Activated naive CD4-positive, alpha-beta T cell (primary cell): ENCODE measurements at regions not wholly inside any gene's neighbourhood (a gene's known extent, or its start where the extent isn't known, plus 50 kb on each side); places are given as distances from the start of the nearest gene placed in this dataset.

Experiments
- DNase-seq, 4 experiments: peaks; one replicate each; lab custom pipeline; 2025; lab: John Stamatoyannopoulos, UW

DNA sequence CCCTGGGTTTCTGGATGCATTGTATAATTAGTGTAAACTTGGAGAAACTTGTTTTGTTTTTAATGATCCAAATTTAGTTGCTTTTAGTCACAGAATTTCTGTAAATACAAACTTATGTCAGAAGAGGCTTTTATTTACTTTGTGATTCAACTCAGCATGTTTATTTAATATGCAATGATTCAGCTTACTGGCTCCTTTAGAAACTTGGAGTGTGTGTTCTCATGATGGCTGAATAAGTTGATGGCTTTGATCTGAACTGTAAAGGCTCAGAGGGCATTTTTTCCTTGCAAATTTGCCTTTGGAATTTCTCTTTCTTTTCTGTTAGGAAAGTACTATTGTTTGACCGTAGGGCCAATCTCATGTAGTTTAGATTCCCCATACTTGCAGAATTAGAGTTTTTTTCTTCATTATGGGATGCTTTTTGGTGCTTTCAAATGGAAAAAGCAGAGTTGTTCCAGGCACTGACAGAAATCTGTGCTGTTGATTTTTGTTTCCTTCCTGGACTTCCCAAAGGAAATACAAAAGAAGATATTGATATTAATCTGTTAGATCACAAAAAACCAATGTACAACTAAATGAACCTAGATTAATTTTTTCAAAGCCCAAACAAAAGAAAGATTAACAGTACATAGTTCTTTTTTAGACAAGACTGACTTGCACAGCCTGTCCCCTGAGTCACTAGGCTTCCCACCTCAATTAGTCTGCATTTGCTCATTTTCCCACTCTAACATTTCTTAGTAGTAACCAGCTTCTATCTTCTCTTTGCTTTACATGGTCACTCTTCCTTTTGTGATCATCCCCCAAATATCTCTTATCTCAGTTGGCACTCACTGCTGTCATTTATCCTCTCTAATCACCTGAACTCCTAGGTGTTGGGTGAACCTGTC, 96.8 kb upstream of the AGR3 start:
- no peak for DNase-seq

DNA sequence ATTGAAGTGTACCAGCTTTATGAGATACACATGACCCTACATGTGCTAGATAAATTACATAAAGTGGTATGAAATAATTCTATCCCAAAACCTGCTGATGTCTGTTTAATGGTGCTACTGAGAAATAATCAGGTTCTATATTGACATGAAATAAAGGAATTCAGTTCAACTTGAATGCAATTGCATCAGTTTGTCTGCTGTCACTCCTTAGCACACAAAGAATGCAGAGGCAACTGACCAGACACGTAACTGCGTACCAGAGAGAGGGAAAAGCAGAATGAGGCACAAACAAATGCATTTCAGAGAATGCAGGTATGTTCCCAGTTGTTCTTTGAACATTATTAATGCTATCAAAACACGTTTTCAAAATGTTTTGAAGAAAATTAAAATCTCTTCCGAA, 98.8 kb upstream of the AGR3 start:
- DNase-seq = no peak

DNA sequence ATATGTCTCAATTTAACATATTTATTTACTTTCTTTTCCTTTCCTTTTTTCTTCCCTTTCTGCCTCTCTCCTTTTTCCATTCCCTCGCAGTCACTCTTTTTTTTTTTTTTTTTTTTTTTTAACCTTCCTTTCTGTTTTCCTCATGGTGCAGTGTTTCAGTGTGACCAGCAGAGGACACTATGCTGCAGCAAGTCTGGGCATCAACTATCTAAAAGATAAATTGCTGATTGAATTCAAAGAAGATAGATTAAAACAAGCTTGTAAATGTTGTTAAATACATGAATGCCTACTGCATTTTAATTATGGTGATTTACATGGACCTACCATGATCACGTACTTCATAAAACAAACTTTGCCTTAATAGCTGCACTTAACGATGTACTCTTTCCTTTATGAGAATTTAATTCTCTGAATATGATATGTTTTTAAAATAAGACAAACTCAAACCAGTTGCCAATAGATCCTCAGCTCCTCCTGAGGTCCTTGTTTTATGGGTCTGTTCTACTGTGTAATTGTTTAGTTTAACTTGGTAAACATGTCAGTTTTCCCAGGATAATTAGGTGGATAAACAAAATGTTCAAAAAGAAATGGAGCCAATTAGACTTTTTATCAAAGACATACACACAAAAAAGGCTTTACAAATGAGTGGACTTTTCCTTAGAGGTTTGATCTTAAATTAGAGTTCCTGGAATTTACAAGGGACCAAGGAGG, 101.0 kb upstream of the AGR3 start:
- no peak for DNase-seq

DNA sequence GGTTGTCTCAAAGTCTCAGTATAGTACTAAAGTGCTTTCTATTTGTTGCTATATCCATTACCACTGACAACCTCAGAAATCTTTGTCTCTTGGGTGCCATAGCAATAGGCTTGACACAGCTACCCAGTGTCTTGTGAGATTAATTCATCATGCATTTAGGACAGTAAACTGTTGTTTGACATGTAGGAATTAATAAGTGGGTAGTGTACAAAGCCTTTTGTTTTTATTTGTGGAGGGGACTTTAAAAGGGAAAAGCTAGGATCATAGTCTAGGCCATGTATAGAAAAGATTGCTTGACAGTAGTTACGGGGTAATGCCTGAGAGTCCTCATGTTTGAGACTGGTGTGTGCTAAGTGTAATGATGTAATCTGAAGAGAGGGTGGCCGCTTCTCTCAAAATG, 102.6 kb upstream of the AGR3 start:
- no peak for DNase-seq

DNA sequence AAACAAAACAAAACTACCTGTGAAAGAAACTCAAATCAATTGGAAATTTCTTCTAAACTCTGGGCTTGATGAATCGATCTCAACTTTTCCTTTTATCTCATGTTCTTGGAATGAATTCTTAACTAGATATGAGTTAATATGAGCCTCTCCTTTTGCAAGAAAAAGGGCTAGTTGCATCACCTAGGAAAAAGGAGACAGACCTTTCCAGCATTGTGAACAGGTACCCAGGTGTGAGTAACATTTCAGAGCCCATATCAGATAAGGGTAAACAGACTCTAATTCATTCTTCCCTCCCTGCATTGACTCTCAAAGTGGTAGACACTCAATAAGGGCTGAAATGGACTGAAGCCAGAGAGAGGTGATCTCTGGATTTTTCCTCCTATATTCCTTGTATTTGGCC, 103.8 kb upstream of the AGR3 start:
- DNase-seq = no peak

DNA sequence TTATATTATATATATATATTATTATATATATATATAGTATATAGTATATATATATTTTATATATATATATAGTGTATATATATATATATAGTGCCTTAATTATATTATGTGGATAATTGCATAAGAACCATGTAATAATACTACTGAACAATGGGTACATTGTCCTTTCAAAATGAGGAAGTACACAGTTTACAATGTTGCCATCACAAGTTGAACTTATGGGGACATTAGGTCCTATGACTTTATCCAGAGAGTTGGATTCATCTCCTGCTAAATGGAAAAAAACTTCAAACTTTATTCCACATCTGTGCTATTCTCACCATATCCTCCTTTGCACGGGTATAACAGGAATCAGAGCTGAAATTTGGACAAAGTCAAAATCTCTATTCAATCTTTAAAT, 105.0 kb upstream of the AGR3 start:
- DNase-seq = no peak

DNA sequence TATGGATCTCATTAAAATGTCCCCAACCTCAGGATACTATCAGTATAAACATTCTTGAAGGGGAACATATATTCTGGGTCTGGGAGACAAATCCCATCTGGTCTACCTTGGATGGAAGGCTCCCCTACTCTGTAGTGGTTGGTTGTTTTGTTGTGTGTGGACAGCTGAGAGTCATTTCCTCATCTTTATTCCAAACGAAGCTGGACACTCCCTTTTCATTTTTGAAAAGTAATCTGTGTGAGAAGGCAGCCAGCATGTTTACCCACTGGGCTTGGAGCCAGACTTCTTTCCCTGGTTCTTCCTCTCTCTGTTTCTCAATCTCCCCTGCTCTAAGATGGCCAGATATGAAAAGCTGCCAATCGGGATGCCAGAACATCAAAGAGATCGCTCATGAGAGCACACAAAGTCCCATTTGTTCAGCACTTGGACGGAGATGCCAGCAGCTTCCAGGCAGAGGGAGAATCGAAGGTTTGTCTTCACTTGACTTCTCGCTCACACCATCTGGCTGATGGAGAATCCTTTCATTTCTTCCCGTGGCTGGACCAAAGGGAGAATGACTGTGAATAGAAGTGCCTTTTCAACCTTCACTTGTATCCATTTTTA, 108.1 kb upstream of the AGR3 start:
- DNase-seq = no peak

DNA sequence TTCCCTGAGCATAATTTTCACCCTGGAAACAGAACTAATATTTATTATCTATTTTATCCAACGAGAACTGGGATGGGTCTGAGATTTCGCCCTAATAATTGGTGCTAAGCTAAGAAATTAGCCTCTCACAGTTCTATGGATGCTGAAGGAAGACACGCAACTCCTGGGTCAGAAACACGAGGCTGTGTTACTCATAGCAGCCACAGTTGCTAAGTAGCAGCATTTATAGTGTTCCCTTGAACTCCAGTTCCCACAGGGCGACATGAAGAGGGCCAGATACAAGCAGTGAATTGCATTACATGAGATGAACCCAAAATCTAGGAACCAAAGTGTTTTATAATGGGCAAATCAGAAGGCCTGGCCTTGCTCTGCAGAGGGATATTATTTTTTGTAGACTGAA, 109.8 kb upstream of the AGR3 start:
- no peak for DNase-seq

DNA sequence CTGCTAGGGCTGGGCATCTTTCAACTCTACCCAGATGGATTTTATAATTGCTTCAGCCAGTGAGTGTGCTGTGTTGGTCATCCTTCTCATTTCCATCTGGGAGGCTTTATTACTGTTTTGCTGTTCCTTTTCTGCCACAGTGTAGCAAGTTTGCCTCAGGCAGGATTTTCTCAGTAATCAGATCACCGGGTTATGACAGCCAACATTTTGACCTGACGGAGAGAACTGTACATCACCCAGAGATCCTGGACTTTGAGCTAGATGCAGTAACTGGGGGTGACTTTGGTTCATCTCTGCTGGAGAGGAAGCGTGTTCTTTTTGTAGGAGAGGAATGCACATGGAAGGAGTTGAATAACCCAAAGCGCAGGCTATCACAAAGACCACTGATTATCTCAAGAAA, 111.8 kb upstream of the AGR3 start:
- no peak for DNase-seq

DNA sequence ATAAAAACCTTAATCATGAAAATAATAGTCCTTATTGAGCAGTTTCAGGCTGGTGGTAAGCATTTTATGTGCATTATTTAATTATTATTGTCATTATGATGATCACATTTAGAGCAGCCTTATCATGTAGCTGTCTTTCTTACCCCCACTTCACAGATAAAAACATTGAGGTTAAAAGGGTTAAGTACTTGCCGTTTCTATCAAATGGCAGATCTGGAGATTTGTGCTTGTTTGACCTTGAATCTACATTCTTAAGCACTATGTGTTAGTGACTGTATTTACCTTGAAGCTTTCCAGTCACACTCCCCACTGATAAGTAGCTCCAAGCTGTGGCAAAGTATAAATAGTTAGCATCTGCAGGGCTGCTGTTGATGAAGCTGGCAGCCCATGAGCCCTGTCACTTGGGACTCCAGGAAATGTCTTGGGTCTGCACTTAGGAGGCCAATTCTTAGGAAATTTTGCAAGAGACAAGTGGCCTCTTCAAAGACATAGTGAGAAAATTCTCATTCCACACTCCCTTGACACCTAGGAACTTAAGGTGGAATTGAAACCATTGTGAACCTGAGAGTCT, 116.8 kb upstream of the AGR3 start:
- no peak for DNase-seq

DNA sequence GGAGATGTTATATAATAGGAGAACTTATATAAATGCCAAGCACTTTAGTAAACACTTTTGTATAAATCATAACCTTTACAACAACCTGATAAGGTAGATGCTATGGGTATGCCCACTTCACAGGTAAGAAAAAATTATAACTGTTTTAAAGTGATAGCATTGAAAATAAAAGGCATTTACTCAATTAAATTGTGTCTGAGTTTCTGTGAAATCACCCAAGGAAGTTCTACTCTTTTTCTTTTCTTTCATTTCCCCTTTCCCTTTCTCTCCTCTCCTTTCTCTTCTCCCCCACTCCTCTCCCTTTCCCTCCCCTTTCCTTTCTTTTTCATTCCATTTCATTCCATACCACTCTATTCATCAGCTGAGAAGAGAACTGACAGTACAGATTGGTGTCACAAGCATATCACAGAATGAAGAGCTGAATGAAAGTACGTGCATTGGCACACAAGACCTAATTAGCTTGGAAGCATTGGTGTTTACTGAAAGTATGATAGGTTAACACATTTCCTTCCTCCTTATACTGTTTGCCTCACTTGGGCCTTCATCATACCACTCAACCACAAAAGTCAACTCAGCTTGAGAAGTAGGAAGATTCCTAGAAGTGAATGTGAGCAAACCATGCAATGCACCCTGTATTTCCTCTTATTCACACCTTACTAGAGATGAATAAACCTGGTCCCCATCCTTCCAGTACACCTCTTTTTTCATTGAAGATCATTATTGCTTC, 117.9 kb upstream of the AGR3 start:
- DNase-seq = no peak

DNA sequence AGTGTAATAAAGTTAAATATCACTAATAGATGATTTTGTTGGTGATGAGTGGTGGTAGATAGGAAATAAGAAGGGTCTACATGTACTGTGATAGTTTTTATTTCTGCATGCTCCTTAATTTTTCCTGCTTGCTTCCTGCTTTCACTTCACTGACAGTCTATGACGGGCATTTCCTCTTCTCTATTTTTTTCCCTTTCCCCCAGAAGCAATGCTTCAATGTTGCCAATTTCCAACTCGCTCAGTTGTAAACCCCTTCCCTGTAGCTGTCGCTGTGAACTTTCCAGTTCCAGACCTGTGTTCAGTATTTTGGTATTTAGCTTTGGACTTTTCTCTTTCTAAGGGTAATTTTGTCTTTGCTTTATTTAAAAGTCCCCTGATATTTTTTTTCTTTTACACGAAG, 123.5 kb upstream of the AGR3 start:
- no peak for DNase-seq

DNA sequence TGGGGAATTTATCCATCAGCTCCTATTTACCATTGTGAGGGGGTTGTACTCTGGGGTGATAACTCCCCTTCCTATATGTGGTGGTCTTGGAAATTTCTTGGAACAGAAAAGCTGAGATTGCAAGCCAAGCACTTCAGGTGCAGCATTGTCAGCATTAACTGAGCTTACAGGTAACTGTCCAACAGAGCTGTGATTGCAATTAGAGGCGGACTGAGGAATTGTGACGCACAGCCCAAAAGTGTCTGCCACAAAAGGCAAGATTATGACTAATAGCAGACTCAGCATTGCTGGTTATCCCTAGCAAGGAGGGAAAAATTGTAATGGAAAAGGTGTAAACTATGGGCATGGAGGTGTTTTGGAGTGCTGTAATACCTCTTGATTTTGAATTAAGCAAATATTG, 126.1 kb upstream of the AGR3 start:
- no peak for DNase-seq

DNA sequence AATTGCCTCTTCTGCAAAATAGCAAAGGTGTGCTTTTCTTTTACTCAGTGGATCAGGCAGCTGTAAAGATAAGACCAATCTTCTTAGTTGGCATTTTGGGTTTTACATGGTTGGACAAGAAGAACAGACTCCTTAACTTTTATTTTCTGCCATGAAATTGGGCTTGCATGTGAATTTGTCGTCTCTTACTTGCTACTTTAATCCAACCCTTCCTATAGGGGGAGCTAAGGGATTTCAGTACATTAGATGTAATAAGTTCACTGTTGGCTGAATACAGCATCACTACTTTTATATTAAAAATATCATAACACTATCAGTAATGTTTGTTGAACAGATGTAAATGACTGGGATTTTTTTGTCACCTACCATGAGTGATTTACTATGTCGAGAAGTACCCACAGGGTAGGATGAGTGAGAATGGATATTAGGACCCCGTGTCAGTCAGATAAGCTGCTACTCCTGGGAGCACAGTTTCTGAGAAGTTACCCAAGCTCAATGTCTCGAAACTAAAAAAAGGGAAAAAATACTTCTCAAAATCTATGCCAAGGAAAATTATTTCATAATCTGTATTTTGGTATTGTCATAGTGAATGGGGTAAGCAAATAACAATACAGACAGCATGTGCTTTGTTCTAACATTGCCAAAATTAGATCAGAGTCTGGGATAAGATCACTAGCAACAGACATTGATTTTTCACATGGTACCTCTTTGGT, 127.4 kb upstream of the AGR3 start:
- DNase-seq = no peak

DNA sequence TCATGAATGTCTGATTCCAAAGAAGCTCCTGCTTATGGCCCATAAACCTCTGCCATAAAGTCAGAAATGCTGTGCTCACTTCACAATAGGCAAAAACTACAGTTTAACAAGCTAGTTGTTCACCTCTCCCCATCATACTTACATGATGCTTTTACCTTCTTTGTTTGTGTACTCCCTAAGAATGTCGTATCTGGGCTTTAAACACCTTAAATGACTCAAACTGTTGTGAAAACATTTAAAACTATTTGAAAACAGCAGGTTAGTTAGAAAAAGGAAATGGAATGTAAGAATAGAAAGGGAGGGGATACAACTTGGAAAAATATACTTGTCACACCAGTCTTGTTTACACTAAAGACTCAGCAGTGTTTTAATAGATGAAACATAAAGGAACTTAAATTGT, 128.2 kb upstream of the AGR3 start:
- DNase-seq = no peak

DNA sequence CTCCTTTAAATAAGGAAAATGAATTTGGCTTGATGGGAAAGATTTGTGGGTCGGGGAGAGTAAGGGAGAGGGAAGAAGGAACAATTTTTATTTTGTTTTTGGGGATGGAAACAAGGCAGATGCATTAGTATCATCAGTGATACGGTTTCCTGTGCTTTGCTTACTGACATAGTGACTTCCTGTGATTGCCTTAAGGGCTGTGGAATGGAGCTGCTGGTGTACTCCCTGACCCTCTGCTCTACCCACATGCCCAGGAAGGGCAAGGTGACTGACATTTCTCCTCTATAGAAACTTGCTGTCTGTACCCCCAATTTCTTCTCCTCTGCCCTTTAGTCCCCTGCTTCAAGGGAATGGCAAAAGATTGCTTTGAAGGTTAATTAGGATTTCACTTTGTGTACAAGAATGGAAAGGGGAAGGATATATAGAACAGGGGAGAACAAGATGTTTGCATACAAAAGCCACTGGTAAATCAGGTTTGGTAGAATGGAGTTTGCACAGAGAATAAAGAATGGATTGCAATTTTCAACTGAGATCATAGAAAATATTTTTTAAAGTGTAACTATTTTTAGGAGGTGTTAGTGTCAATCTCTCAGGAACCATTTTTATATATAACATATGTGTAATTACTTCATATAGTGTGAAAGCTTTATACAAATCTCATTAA, 129.0 kb upstream of the AGR3 start:
- DNase-seq = no peak

DNA sequence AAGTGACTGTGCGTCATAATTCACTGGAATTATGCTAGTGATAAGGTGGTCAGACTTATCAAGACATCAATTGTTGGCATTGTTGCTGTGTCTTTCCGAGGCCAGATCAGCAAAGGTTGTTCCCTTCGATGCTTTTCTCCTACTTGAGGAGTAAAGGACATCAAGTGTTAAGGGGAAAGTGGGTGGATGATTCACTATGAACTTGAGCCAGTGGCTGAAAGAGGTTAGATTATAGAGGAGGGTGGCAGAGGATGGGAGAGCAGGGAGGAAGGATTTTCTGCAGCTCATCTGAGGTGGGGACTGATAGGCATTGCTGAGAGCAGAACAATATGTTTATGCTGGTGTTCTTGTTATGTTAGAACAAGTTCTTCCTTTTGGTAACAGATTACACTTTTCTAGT, 131.4 kb upstream of the AGR3 start:
- DNase-seq = no peak

DNA sequence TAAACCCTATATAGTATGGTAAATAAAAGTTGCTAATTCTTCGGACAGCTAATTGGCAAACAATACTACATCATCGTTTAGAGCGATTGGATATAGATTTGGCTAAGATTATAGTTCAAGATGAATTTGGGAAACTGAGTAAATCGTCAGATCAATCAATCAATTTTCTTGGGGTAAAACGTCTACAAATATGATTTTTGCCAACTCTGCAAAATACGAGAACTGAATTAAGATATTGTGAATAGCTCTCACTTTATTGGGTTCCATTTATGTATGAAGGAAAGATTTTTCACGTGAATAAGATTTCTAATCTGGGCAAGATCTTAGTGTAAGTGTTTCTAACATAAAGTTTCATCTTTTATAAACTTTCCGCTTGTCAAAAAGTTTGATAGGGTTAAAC, 132.9 kb upstream of the AGR3 start:
- DNase-seq = no peak

DNA sequence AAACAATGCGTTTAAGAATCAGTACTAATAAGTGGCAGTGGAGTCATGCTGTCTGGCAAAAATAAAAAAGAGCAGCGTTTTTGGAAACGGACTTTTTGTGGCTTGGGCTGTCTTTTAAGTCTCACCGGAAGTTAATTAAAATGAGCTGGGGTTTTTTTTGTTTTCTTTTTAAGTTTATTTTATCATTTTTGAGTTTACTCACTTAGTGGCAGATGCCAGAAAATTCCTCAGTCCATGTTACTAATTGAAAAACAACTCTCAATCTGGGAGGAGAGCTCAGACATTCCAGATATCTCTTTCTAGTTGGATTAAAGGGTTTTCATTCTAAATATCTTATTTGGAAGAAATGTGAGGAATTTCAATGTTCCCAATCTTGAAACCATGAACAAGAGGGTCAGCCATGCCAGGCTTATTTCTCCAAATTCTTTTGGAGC, 133.8 kb upstream of the AGR3 start:
- DNase-seq = no peak

DNA sequence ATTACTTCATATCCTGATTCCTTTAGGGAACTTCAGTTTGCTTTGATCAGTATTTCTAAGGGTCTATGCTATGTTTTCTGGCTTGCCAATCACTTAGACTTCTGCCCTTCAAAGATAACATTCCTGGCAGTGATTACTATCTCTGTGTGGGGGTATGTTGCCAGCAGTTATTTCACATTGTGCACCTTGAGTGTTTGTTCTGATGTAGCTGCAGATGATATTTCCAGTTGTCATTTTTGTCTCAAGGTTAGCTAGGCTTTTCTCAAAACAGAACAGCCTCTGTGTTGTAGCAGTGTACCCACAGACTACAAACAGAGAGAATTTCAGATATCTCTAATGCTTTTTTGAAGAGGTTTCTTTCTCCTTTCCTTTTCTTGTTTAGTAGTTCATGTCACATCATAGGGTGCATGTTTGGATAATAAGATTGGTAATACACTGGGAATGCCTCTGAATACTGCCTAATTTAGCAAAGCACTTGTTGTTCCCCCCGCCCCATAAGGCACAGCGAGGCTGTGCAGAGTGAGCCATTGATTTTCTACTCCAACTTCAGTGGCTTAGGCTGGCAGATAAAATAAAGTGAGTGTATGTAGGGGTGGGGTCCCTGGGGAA, 134.7 kb upstream of the AGR3 start:
- no peak for DNase-seq

DNA sequence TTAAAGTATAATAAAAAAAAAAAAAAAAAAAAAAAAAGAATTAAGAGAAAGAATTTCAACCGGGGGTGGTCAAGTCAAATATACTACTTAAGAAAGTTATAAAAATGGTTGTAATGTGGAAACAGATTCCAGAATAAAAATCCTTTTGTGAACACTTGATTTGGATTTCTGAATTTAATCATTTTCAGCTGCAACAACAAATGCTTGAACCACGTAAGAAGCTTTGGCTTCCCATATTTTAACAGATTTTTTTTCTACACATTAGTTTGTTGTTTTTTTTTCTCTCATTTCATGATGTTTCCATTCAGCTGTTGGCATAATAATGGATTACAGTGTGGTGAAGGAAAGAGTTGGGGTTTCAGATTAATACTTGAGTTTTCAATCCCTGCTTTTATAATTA, 137.3 kb upstream of the AGR3 start:
- DNase-seq = no peak
